Endothelial cell of umbilical vein (primary cell): ENCODE measurements at regions not wholly inside any gene's neighbourhood (a gene's known extent, or its start where the extent isn't known, plus 50 kb on each side); places are given as distances from the start of the nearest gene placed in this dataset.

Experiments used
- BruUV-seq: library from RNA; stranded (reverse); fragments of 400-500 nt; replicated peaks from 2 replicates; lab custom pipeline; 2021; lab: Mats Ljungman, UMichigan
- CTCF ChIA-PET: fragments of 300-600, 350-600 bp; sonication (Branson Sonifier 250); formaldehyde crosslinking; loops from one replicate; lab custom pipeline; 2021; ENCODE audit warnings: antibody characterized with exemption, inconsistent platforms; lab: Charles Lee
- POLR2A ChIA-PET: fragments of 300-600, 350-600 bp; sonication (Branson Sonifier 250); formaldehyde crosslinking; loops from one replicate; lab custom pipeline; 2021; ENCODE audit warnings: antibody characterized with exemption, inconsistent platforms; lab: Charles Lee
- DNase-seq: peaks from one replicate; pipeline ENCODE4 v3.0.0-alpha.2; 2011; ENCODE audit warnings: low read depth, low spot score
- FAIRE-seq: peaks from 2 replicates; lab custom pipeline; 2011; peaks lifted over from hg19 to GRCh38; lab: Jason Lieb, UNC
- H2AFZ ChIP-seq: 2 replicates; pipeline ENCODE4 v1.6.0; 2012; ENCODE audit warnings: low read depth, low read length, control low read depth, inconsistent platforms
- H3K27ac ChIP-seq: 2 replicates; pipeline ENCODE4 v1.5.1; 2011; ENCODE audit warnings: low read depth, mild to moderate bottlenecking, control low read depth, low read length, moderate library complexity; ENCODE audit not compliant: insufficient read depth
- H3K27me3 ChIP-seq, 2 experiments: 2 replicates each; pipeline versions ENCODE4 v1.6.0 to v1.6.1; 2011; ENCODE audit warnings: low read length in 2 of 2, mixed read lengths in 1 of 2; ENCODE audit not compliant: control insufficient read depth in 2 of 2, insufficient read depth in 2 of 2
- H3K36me3 ChIP-seq, 2 experiments: 2 replicates in 1 of 2; 3 replicates in 1 of 2; pipeline ENCODE4 v1.5.1; 2011; ENCODE audit warnings: low read length in 2 of 2, mild to moderate bottlenecking in 1 of 2, moderate library complexity in 1 of 2; ENCODE audit not compliant: control insufficient read depth in 2 of 2, insufficient read depth in 2 of 2; ENCODE audit errors: extremely low read depth in 1 of 2
- H3K4me1 ChIP-seq: 3 replicates; pipeline ENCODE4 v1.5.1; 2011; ENCODE audit warnings: mild to moderate bottlenecking, low read length; ENCODE audit not compliant: control insufficient read depth, insufficient read depth; ENCODE audit errors: extremely low read depth
- H3K4me2 ChIP-seq: 2 replicates; pipeline ENCODE4 v1.6.1; 2011; ENCODE audit warnings: low read length, control low read depth, mixed read lengths; ENCODE audit not compliant: insufficient read depth
- H3K4me3 ChIP-seq, 3 experiments: fragments of 200-600 bp in 1 of 3; sonication (generic), shearing (Covaris generic) in 1 of 3; replicated peaks in 1 of 3; 2 replicates each; pipeline ENCODE4 v1.5.1; 2011 to 2016; ENCODE audit warnings: control low read depth in 3 of 3, low read length in 3 of 3, mild to moderate bottlenecking in 2 of 3, inconsistent platforms in 1 of 3, low read depth in 1 of 3, moderate library complexity in 1 of 3; ENCODE audit not compliant: insufficient read depth in 1 of 3
- H3K79me2 ChIP-seq: 2 replicates; pipeline ENCODE4 v1.6.0; 2012; ENCODE audit warnings: low read length, inconsistent platforms; ENCODE audit not compliant: control insufficient read depth, insufficient read depth
- H3K9ac ChIP-seq: replicated peaks from 2 replicates; pipeline ENCODE3; 2011; ENCODE audit warnings: low read length, control low read depth; ENCODE audit not compliant: insufficient read depth; ENCODE audit errors: extremely low read depth
- H3K9me1 ChIP-seq: replicated peaks from 3 replicates; pipeline ENCODE4 v1.6.0; 2011; ENCODE audit warnings: mild to moderate bottlenecking, low read length; ENCODE audit not compliant: control insufficient read depth, insufficient read depth; ENCODE audit errors: extremely low read depth
- H3K9me3 ChIP-seq: replicated peaks from 2 replicates; pipeline ENCODE4 v1.5.1; 2012; ENCODE audit warnings: low read length, inconsistent platforms; ENCODE audit not compliant: control insufficient read depth, insufficient read depth
- H4K20me1 ChIP-seq: replicated peaks from 2 replicates; pipeline ENCODE3; 2011; ENCODE audit warnings: mild to moderate bottlenecking, low read length; ENCODE audit not compliant: control insufficient read depth, insufficient read depth; ENCODE audit errors: extremely low read depth
- CTCF ChIP-seq, 2 donors: IDR thresholded peaks; 1 replicate in 1 of 2; 2 replicates in 1 of 2; pipeline ENCODE4 v1.5.1; 2011; ENCODE audit warnings: low read length in 2 of 2, mild to moderate bottlenecking in 2 of 2, moderate library complexity in 2 of 2, control low read depth in 1 of 2, inconsistent platforms in 1 of 2, low read depth in 1 of 2; ENCODE audit not compliant: insufficient read depth in 1 of 2; ENCODE audit errors: extremely low read depth in 1 of 2
- EZH2 ChIP-seq: IDR thresholded peaks from 2 replicates; pipeline ENCODE4 v1.6.1; 2012; ENCODE audit warnings: borderline replicate concordance, low read depth, mild to moderate bottlenecking, moderate library complexity, low read length, inconsistent platforms; ENCODE audit not compliant: severe bottlenecking
- FOS ChIP-seq: IDR thresholded peaks from 2 replicates; pipeline ENCODE4 v1.6.1; 2011; ENCODE audit warnings: mild to moderate bottlenecking, low read length, moderate library complexity, borderline replicate concordance; ENCODE audit not compliant: insufficient read depth
- GATA2 ChIP-seq: IDR thresholded peaks from 2 replicates; pipeline ENCODE4 v1.7.0; 2011; ENCODE audit warnings: low read depth, mild to moderate bottlenecking, moderate library complexity, mixed read lengths, low read length; ENCODE audit not compliant: insufficient read length, insufficient read depth
- JUN ChIP-seq: IDR thresholded peaks from 2 replicates; pipeline ENCODE4 v1.6.1; 2011; ENCODE audit warnings: borderline replicate concordance, low read depth; ENCODE audit not compliant: insufficient read length, insufficient read depth
- MAX ChIP-seq: IDR thresholded peaks from 2 replicates; pipeline ENCODE4 v1.6.1; 2011; ENCODE audit not compliant: insufficient read depth, insufficient read length
- MYC ChIP-seq: IDR thresholded peaks from one replicate; pipeline ENCODE4 v1.6.1; 2011; ENCODE audit warnings: mild to moderate bottlenecking, low read depth, low read length
- POLR2A ChIP-seq: IDR thresholded peaks from 2 replicates; pipeline ENCODE4 v1.6.1; 2012; ENCODE audit warnings: low read depth, mild to moderate bottlenecking, control low read depth, low read length
- POLR2AphosphoS5 ChIP-seq: IDR thresholded peaks from 2 replicates; pipeline ENCODE4 v1.6.1; 2012; ENCODE audit warnings: low read depth, mild to moderate bottlenecking, control low read depth, low read length, moderate library complexity; ENCODE audit not compliant: insufficient read depth
- dilution Hi-C: fragments of 300-500 bp; cut with MboI; formaldehyde crosslinking; loops from one replicate; pipeline ENCODE4 v1.15.0; 2019; ENCODE audit warnings: low sequenced_read_pairs; ENCODE audit not compliant: extremely low pct_ligation_motif_present
- intact Hi-C: fragments of 100-400 bp; cut with micrococcal nuclease; formaldehyde crosslinking; loops from one replicate; pipeline ENCODE4 v1.10.0; 2022

GRCh38 chr11:69905611-69906452, 86.6 kb upstream of the FGF3 start:
- FAIRE-seq (no peak), DNase-seq (no peak)
- no peaks in the 10 kb centered on the region for H3K9me1 ChIP-seq
- H3K9ac ChIP-seq, result no peak overlapping the region
- H3K4me3 ChIP-seq, result no peak overlapping the region
- intact Hi-C loops, result no loop called here
- H3K9me3 ChIP-seq, result no peaks in the 10 kb centered on the region
- CTCF ChIA-PET, result interaction anchor here (1.1 to 5.9 kb wide), 4 partner anchors 9 to 291 kb away, joined by 3 to 31 read pairs (median 5); no protein-coding TSS in a partner anchor
- H4K20me1 ChIP-seq, result no peaks in the 10 kb centered on the region
- H3K4me2 ChIP-seq, result no peak overlapping the region
- POLR2A ChIA-PET, result no interaction called here
- H3K36me3 ChIP-seq, result no peaks in the 10 kb centered on the region
- peaks cover 5% of the 10 kb centered on the region for H3K4me1 ChIP-seq
- H2AFZ ChIP-seq, result no peak overlapping the region
- dilution Hi-C loops, result loop anchor here (25.0 kb wide), 1 partner anchor 281 kb away; no protein-coding TSS in a partner anchor
- no TSS peak for BruUV-seq
- H3K27me3 ChIP-seq, result no peaks in the 10 kb centered on the region
- H3K27ac ChIP-seq, result no peak overlapping the region
- H3K79me2 ChIP-seq, result no peaks in the 10 kb centered on the region
- TF ChIP-seq CTCF (IDR thresholded peaks at IDR 0.05; ENCODE audit: extremely low read depth in 1 of 2, insufficient read depth in 1 of 2, low read depth in 1 of 2, low read length in 2 of 2) (no peak), MYC (no peak), FOS (no peak), EZH2 (no peak), JUN (no peak), MAX (no peak), POLR2A (no peak), GATA2 (no peak), POLR2AphosphoS5 (no peak)
